ENCODE measurements at regions not wholly inside any gene's neighbourhood (a gene's known extent, or its start where the extent isn't known, plus 50 kb on each side); places are given as distances from the start of the nearest gene placed in this dataset.

DNA sequence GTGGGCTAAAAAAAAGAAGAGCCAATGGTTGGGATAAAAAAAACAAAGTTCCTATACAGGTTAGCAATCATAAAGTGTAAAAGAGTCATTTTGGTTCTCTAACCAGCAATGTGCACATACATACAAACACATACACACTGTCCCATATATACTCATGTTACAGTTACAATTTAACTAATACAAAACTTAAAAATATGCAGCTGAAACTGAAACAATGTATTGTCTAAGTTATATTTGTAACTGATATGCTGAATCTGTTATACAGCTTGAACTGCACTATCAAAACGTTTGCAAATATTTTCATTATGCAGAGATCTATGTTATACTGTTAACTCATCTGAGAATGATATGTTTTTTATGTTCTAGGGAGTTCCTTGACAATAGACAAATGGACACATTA lies 173.7 kb downstream of the KLF12 start:
- no peak for DNase-seq

- DNase-seq: no peak
These were observed 175.4 kb downstream of the KLF12 start for GRCh38 chr13:73958657-73959397.

- no peak for DNase-seq
These were observed 176.3 kb downstream of the KLF12 start for GRCh38 chr13:73957889-73958288.

DNA sequence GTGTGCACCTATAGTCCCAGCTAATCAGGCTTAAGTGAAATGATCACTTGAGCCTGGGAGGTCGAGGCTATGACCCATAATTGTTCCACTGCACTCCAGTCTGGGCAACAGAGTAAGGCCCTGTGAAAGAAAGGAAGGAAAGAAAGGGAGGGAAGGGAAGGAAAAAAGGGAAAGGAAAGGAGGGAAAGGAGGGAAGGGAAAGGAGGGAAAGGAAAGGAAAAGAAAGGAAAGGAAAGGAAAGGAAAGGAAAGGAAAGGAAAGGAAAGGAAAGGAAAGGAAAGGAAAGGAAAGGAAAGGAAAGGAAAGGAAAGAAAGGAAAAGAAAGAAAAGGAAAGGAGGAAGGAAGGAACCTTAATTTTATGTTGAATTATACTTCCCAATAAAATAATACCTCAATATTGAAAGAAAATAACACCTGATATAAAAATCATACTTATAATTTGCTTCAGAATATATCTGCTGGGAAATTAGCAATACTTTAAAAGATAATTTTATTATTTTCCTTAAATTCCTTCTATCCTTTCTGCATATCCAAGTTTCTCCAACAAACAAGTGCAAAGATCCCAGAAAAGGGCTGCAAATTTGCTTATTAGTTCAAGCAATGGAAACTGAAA lies 177.3 kb downstream of the KLF12 start:
- DNase-seq: no peak

DNA sequence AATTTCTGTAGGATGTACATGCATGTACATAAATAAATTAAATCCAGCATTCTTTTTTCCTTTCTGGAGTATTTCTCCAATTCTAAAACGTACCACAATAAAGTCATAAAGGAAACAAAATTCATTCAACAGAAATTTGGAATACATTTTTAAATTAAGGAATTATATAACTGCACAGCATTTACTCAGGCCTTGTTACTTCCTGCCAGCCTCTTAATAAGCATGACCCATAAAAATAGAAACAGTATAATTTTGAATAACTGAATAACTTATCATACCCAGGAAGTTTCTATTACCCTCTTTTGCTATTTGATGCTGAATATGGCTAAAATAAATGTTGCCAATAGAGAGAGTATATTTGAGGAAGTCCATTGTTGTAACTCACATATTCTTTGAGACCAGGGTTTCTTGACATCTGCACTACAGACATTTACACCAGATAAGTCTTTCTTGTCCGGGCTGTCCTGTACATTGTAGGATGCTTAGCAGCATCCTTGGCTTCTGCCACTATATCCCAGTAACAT lies 178.2 kb downstream of the KLF12 start:
- DNase-seq: no peak

DNA sequence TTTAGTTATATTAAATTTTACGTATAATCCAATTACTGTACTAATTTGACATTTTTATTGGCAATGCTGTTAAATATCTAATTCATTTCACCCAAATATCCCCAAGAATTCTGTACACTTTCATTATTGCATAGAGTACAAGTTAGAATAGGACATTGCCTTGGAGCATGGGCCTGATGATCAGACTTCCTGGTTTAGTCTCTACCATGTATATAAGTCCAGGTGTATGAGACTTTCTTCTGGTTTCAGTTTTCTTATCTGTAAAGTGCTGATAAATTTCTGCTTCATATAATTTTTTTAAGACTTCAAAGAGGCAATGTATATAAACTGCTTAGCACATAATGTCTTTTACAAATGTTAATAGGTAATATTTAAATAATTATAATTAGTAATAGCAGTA lies 179.4 kb downstream of the KLF12 start:
- DNase-seq: no peak

GRCh38 chr13:73952648-73953047 lies 181.6 kb downstream of the KLF12 start:
- DNase-seq: no peak

DNA sequence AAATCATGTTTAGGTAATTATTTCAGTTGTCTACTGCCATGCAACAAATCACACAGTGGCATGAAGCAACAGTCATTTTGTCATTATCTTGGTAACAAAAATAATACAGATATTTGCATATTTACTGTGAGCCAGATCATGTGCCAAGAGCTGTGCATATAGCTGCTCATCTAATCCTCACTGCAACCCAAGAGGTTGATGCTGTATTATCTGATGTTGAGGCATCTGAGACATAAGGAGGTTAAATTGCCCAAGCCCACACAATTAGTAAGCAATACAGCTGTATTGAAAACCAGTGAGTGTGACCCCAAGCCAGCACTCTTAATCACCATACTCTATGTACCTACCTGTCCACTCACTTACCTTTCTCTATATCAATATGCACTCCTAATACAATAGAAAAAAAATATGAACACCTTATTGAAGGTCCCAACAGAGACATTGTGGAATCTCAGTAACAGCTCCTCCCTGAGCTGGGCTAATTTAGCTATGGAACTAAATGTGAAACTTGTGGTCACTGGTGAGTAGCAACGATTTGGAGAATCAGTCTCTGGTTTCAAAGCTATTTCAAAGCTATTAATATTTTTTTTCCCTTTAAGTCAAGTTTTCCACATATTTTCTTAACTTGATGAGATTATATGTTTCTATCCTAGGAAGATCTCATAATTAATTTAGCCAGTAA lies 185.2 kb downstream of the KLF12 start:
- DNase-seq: no peak

- no peak for DNase-seq
These were observed 188.3 kb downstream of the KLF12 start for GRCh38 chr13:73945871-73946270.

- no peak for DNase-seq
These were observed 188.8 kb downstream of the KLF12 start for GRCh38 chr13:73945382-73945781.

GRCh38 chr13:73943965-73944233 lies 190.3 kb downstream of the KLF12 start:
- DNase-seq: no peak

- DNase-seq: no peak
These were observed 190.9 kb downstream of the KLF12 start for GRCh38 chr13:73943137-73943964.

DNA sequence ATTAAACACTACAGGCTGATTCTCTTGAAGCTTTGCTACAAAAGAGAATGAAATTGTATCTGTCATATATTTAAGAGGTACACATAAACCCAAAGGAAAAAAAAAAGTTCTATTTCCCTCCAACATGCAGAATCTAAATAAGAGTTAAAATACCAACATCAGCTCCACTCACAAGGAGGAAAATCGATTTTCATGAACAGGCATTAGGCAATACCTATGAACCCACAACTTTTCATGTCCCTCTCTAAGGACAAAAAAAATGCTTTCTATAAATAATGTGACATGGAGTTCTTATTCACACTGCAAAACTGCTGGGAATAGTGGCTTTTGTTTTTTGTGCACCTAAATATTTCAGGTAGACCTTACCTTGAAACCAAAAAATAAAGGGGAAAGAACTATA lies 192.5 kb downstream of the KLF12 start:
- no peak for DNase-seq

GRCh38 chr13:73940098-73940497 lies 194.1 kb downstream of the KLF12 start:
- DNase-seq: no peak

- DNase-seq: no peak
These were observed 194.6 kb downstream of the KLF12 start for GRCh38 chr13:73939603-73940002.

GRCh38 chr13:73939071-73939380 lies 195.2 kb downstream of the KLF12 start:
- no peak for DNase-seq

- no peak for DNase-seq
These were observed 195.7 kb downstream of the KLF12 start for GRCh38 chr13:73938372-73939070.

- no peak for DNase-seq
These were observed 196.8 kb downstream of the KLF12 start for GRCh38 chr13:73937441-73937840.

DNA sequence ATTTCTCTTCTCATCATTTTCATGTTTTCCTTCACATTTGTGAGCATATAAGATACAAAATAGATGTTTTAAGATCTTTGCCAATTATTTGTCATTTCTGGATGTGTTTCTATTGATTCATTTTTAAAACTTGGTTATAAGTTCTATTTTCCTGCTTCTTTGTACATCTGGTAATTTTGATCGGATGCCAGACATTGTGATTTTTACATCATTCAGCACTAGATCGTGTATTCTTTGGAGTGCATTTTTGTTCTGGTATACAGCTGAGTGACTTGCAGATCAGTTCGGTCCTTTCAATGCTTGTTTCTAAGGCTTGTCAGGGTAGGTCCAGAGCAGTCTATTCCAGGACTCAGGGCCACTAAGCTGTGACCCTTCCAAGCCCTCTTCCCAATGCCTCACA lies 198.2 kb downstream of the KLF12 start:
- no peak for DNase-seq

DNA sequence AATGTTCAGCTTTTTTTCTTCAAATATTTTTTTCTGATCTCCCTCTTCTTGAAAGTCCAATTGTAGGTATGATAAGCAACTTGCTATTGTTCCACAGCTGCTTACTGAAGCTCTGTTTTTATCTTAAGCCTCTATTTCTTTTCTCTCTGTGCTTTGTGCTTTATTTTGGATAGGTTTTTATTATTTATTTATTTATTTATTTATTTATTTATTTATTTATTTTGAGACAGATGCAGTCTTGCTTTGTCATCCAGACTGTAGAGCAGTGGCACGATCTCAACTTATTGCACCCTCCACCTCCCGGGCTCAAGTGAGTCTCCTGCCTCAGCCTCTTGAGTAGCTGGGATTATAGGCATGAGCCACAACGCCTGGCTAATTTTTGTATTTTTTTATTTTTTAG lies 199.4 kb downstream of the KLF12 start:
- DNase-seq: no peak

GRCh38 chr13:73934215-73934641 lies 200.0 kb downstream of the KLF12 start:
- no peak for DNase-seq

DNA sequence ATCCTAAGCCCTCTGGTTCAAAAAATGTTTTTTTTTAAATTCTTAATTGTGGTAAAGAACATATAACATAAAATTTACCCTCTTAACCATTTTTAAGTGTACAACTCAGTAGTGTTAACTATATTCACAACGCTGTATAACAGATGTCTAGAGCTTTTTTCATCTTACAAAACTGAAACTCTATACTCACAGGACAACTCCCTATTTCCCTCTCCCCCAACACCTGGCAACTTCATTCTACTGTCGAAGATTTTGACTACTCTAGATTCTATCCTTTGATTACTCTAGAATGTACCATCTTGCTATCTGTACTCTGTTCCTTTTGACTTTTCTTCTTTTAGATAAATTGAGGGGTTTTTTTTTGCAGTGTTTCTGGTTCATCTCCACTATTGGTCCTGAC lies 200.4 kb downstream of the KLF12 start:
- DNase-seq: no peak

GRCh38 chr13:73932091-73932490 lies 202.1 kb downstream of the KLF12 start:
- DNase-seq: no peak
